KMS-11 (cell line): ENCODE measurements at regions not wholly inside any gene's neighbourhood (a gene's known extent, or its start where the extent isn't known, plus 50 kb on each side); places are given as distances from the start of the nearest gene placed in this dataset.

Source experiments
- H2AFZ ChIP-seq: fragments of 200-600 bp; sonication (generic); 2 replicates; pipeline ENCODE4 v1.6.1; 2016; ENCODE audit warnings: antibody characterized with exemption, mixed run types, low read depth
- H3K27ac ChIP-seq: fragments of 200-600 bp; sonication (generic); 2 replicates; pipeline ENCODE4 v1.6.1; 2016; ENCODE audit warnings: mild to moderate bottlenecking, mixed run types
- H3K27me3 ChIP-seq: fragments of 200-600 bp; sonication (generic); 2 replicates; pipeline ENCODE4 v1.6.1; 2017; ENCODE audit warnings: mild to moderate bottlenecking, low read depth, mixed run types, moderate library complexity; ENCODE audit not compliant: insufficient read depth
- H3K36me3 ChIP-seq: fragments of 200-600 bp; sonication (generic); 2 replicates; pipeline ENCODE4 v1.6.1; 2017; ENCODE audit warnings: mild to moderate bottlenecking, mixed run types; ENCODE audit not compliant: insufficient read depth
- H3K4me1 ChIP-seq: fragments of 200-600 bp; sonication (generic); 2 replicates; pipeline ENCODE4 v1.6.1; 2016; ENCODE audit warnings: mild to moderate bottlenecking, low read depth, mixed run types; ENCODE audit not compliant: poor library complexity, severe bottlenecking
- H3K4me2 ChIP-seq: fragments of 200-600 bp; sonication (generic); 2 replicates; pipeline ENCODE4 v1.7.0; 2016; ENCODE audit warnings: mild to moderate bottlenecking, mixed run types
- H3K4me3 ChIP-seq: fragments of 200-600 bp; sonication (generic); IDR thresholded peaks from 2 replicates; pipeline ENCODE4 v1.6.1; 2017; ENCODE audit warnings: low read depth, low read length, mixed read lengths; ENCODE audit not compliant: insufficient read depth
- H3K79me2 ChIP-seq: fragments of 200-600 bp; sonication (generic); 2 replicates; pipeline ENCODE4 v1.6.1; 2016; ENCODE audit warnings: low read depth, mixed run types; ENCODE audit not compliant: insufficient read depth
- H3K9ac ChIP-seq: fragments of 200-600 bp; sonication (generic); 2 replicates; pipeline ENCODE4 v1.6.1; 2016; ENCODE audit warnings: mild to moderate bottlenecking, mixed run types
- H4K20me1 ChIP-seq: fragments of 200-600 bp; sonication (generic); 2 replicates; pipeline ENCODE4 v1.6.1; 2016; ENCODE audit warnings: mild to moderate bottlenecking, mixed run types; ENCODE audit not compliant: insufficient read depth
- TF ChIP-seq, protein P1 (sequence below): fragments of 200-600 bp; sonication (generic); conservative IDR thresholded peaks from 2 replicates; pipeline ENCODE4 v1.6.1; 2017; ENCODE audit warnings: low read depth, mild to moderate bottlenecking, antibody characterized with exemption, low read length, moderate library complexity, mixed read lengths

DNA sequence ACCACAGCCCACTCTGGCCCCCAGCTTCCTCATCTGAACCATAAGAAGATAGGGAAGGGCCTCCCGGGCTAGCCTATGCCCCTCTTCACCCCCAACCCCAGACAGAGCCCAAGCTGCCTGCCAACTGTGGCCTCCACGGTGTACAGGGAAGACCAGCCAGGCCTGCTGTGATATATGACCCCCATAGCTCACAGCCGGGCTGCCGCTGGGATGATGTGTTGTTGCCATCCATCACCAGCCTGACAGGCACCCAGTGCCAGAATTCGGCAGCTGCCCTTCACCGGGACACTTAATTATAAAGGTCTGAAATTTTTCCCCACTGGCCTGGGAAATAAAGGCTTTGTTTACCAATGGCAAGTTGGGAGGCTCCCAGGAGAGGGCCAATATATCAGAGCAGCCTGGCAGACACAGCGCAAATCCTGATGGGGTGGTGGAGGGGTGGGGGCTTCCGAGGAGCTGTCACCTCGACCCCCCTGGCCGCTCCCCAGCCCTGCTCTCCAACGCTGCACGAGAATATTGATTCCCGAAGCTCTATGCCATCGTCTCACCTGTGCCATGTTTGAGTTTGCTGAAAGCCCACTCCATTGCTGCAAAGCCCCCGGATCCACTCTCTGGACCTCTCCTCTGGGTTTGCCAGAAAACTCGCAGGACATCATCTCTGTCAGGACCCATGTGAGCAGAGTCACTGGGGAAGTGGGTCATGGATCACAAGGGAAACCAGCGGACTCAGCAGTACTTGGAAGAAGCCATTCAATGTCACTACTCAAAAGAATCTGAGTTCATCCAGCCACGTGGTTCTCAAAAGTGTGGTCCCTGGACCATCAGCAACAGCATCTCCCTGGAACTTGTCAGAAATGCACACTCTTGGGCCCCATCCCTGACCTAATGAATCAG lies 296.9 kb downstream of the MN1 start:
- Histone ChIP-seq H3K36me3 (no peaks in the 10 kb centered on the region), H3K79me2 (no peaks in the 10 kb centered on the region), H3K4me2 (no peak overlapping the region), H3K27ac (no peak overlapping the region), H2AFZ (no peak overlapping the region), H3K4me1 (no peaks in the 10 kb centered on the region), H3K27me3 (peaks cover 4% of the 10 kb centered on the region; the same call in 1 of the 2 replicates), H3K9ac (no peak overlapping the region), H3K4me3 (no peak overlapping the region), H4K20me1 (no peaks in the 10 kb centered on the region)
- TF ChIP-seq, protein P1, sequence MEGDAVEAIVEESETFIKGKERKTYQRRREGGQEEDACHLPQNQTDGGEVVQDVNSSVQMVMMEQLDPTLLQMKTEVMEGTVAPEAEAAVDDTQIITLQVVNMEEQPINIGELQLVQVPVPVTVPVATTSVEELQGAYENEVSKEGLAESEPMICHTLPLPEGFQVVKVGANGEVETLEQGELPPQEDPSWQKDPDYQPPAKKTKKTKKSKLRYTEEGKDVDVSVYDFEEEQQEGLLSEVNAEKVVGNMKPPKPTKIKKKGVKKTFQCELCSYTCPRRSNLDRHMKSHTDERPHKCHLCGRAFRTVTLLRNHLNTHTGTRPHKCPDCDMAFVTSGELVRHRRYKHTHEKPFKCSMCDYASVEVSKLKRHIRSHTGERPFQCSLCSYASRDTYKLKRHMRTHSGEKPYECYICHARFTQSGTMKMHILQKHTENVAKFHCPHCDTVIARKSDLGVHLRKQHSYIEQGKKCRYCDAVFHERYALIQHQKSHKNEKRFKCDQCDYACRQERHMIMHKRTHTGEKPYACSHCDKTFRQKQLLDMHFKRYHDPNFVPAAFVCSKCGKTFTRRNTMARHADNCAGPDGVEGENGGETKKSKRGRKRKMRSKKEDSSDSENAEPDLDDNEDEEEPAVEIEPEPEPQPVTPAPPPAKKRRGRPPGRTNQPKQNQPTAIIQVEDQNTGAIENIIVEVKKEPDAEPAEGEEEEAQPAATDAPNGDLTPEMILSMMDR: no peak

DNA sequence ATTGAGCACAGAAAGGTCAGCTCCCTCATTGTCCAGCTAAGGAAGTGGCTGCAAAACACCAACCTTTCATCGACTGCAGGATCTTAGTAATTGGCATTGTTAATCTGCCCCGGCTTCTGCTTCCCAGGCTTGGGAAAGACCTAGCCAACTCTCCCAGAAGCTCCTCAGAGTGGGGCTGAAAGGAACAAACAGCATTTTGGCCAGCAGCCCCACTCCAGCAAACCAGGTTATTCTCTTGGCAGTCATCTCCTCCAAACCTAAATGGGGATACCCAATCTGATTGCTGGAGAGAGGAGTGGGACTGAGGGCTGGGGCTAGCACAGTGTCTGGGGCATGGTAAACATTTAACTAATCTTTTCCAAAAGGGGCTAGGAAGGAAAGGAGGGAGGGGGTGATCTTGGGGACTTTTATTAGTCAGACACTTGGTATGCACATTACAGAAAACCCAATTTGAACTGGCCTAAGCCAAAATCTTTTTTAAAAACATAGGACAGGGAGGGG lies 294.4 kb downstream of the MN1 start:
- peaks cover 4% of the 10 kb centered on the region; the same call in 1 of the 2 replicates for H3K27me3 ChIP-seq

DNA sequence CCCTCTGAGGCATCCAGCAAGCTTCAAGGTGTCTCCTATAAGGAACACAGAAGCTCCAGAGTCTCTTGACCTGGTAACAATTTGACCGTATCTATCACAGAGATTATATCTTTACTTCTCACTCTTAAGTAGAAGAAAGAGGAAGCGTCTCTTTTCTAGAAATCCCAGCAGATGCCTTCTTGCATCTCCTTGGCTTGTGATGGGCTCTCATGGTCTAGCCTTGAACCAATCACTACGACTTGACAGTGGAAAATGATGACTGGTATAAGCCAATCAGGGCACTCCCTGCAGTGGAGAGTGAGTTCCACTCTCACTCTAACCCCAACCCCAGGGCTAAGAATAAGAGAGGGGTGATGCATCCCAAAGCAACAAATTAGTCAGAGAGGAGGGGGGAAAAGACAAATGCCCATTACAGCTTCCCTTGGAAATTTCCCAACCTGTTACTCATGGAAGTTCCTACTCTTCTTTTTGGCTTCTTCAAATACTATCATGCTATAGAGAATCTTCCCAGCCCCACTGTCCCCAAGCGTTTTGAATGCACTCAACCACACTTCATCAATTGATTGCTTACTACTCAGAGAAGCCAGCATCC lies 293.5 kb downstream of the MN1 start:
- H3K4me1 ChIP-seq: no peaks in the 10 kb centered on the region
- H3K4me3 ChIP-seq: no peak overlapping the region
- H3K27me3 ChIP-seq: peaks cover 4% of the 10 kb centered on the region; the same call in 1 of the 2 replicates
- no peak overlapping the region for H3K4me2 ChIP-seq
- no peaks in the 10 kb centered on the region for H3K79me2 ChIP-seq
- H2AFZ ChIP-seq: no peak overlapping the region
- no peaks in the 10 kb centered on the region for H4K20me1 ChIP-seq
- no peaks in the 10 kb centered on the region for H3K36me3 ChIP-seq
- no peak overlapping the region for H3K27ac ChIP-seq
- H3K9ac ChIP-seq: no peak overlapping the region
- TF ChIP-seq, protein P1: no peak

More for the DNA sequence above, 294.4 kb downstream of the MN1 start:
- Histone ChIP-seq H3K79me2 (no peaks in the 10 kb centered on the region), H3K4me3 (no peak overlapping the region), H2AFZ (no peak overlapping the region), H4K20me1 (no peaks in the 10 kb centered on the region), H3K4me2 (no peak overlapping the region), H3K9ac (no peak overlapping the region), H3K27ac (no peak overlapping the region), H3K36me3 (no peaks in the 10 kb centered on the region), H3K4me1 (no peaks in the 10 kb centered on the region)
- TF ChIP-seq, protein P1: no peak

DNA sequence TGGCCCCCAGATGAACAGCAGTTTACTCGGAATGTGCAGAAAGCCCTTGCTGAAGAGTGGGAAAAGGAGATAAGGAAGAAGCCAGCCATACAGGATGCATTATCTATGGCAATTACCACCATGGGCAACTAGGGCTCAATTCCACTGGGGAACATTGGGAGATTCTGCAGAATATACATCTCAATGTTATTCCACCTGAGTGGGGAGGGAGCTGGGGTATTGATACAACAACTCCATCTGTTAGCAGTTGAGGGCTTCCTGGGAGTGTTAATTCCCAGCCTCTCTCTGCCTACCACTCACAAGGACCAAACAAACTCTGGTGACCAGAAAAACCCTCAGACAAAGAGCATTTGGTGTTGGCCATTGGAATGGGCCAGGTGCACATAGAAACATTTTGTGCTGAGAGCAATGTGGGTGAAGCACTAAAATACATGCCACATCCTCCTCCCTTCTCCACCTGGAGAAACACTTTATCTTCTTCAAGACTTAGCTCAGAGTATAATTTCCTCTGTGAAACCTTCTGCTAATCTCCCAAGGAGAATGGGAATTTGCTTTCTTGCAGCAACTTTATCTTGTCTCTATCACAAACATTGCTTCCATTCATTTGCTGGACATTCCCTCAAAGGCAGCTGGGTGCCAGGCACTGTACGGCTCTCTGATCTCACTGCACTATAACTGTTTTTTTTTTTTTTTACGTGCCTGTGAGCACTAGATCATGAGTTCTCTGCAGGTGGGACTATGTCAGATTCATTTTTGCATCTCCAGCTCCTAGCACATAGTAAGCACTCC lies 292.2 kb downstream of the MN1 start:
- no peak overlapping the region for H2AFZ ChIP-seq
- H3K79me2 ChIP-seq: no peaks in the 10 kb centered on the region
- no peaks in the 10 kb centered on the region for H3K4me1 ChIP-seq
- no peaks in the 10 kb centered on the region for H3K36me3 ChIP-seq
- no peak overlapping the region for H3K4me2 ChIP-seq
- H3K9ac ChIP-seq: no peak overlapping the region
- no peak overlapping the region for H3K27ac ChIP-seq
- H4K20me1 ChIP-seq: no peaks in the 10 kb centered on the region
- H3K27me3 ChIP-seq: no peaks in the 10 kb centered on the region; the same call in 1 of the 2 replicates
- TF ChIP-seq, protein P1: no peak
- H3K4me3 ChIP-seq: no peak overlapping the region
